Activated CD4-positive, alpha-beta T cell treated with anti-CD3 and anti-CD28 coated beads, Interleukin-2, amount 50 U/mL, for 48 hours (primary cell): ENCODE measurements at regions not wholly inside any gene's neighbourhood (a gene's known extent, or its start where the extent isn't known, plus 50 kb on each side); places are given as distances from the start of the nearest gene placed in this dataset.
"Not testable (repeated sequence)": the region's sequence is repeated elsewhere in the genome, so short reads cannot be mapped to it uniquely, and the experiment has no call there.

Experiments
- DNase-seq, 2 experiments: peaks; one replicate each; pipeline ENCODE4 v3.0.0-alpha.2; 2020

DNA sequence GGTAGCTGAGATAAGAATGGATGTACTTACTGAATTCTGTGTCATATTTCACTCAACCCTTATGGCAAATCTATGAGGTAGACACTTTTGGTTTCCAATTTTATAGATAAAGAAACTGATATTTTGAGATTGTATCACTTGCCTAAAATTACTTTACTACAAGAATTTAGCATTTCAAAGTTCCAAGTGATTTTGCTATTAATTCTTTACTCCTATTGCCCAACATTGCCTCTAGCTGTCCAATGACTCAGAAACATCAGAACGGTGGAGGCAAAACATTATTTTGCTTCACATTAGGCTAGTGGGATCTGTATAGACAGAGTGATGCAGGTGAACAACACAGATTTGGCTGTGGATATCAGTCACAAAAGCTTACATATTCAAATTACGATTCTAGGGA, 747.2 kb upstream of the NEGR1 start:
- no peak for DNase-seq

GRCh38 chr1:73026114-73026513, 743.8 kb upstream of the NEGR1 start:
- no peak for DNase-seq

GRCh38 chr1:73009938-73010337, 727.6 kb upstream of the NEGR1 start:
- no peak for DNase-seq

GRCh38 chr1:73009311-73009710, 727.0 kb upstream of the NEGR1 start:
- no peak for DNase-seq

- DNase-seq, result no peak
Observed at GRCh38 chr1:72997624-72998023, 715.3 kb upstream of the NEGR1 start.

- DNase-seq, result no peak
Observed at GRCh38 chr1:72997041-72997440, 714.7 kb upstream of the NEGR1 start.

DNA sequence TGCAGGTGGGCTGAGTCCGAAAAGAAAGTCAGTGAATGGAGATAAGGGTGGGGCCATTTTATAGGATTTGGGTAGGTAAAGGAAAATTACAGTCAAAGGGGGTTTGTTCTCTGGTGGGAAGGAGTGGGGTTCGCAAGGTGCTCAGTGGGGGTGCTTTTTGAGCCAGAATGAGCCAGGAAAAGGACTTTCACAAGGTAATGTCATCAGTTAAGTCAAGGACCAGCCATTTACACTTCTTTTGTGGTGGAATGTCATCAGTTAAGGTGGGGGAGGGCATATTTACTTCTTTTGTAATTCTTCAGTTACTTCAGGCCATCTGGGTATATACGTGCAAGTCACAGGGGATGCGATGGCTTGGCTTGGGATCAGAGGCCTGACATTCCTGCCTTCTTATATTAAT, 705.5 kb upstream of the NEGR1 start:
- DNase-seq, result not testable (repeated sequence)

DNA sequence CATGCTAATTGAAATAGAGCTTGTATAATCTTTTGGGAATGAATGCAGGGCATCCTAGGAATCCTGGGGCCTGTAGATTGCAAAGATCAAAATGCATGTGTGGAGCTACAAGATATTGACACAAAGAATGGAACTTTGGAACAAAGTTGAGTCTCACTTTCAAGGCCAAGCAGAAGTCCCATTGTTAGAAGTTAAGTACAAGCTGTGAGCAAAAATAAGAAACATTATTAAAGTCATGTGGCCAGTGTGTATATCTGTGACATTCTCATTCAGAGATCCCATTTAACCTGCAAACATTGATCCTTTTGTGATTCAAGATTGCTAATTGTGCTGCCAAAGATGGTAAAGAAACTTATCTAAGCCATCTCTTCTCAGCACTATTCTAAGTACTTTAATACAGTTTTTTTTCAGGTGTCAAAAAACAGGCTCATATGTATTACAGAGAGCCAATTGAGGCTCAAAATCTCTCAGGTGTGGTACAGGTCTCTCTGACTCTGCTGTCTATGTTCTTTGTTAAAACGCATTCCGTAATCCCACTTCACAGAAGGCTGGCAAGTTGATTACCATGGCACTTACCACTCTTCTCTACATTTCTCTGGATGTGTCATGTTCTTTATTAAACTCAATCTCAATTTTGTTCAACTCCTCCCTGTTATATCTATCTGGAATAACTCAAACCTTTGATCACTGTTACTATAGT, 704.4 kb upstream of the NEGR1 start:
- no peak for DNase-seq

DNA sequence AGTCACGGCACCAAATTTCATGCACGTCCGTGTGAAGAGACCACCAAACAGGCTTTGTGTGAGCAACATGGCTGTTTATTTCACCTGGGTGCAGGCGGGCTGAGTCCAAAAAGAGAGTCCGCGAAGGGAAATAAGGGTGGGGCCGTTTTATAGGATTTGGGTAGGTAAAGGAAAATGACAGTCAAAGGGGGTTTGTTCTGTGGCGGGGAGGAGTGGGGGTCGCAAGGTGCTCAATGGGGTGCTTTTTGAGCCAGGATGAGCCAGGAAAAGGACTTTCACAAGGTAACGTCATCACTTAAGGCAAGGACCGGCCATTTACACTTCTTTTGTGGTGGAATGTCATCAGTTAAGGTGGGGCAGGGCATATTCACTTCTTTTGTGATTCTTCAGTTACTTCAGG, 702.7 kb upstream of the NEGR1 start:
- not testable (repeated sequence) for DNase-seq

DNA sequence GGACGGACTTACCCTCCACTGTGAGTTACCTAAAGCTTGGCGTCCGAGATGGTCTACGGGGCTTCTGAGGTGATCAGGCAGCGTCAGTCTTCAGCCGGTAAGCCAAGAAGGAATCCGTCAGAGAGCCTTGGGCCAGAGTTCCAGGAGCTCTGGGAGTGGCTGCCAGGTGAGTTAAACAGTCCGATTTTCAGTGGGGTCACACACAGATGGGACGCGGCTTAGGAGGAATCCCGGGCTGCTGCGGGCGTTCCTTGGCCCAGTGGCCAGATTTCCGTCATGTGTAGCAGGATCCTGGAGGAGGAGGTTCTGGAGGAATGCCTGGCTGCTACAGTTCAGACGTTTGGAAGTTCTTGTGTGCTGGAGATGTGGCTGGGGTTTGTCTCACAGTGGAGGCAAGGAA, 700.7 kb upstream of the NEGR1 start:
- DNase-seq, result not testable (repeated sequence)

DNA sequence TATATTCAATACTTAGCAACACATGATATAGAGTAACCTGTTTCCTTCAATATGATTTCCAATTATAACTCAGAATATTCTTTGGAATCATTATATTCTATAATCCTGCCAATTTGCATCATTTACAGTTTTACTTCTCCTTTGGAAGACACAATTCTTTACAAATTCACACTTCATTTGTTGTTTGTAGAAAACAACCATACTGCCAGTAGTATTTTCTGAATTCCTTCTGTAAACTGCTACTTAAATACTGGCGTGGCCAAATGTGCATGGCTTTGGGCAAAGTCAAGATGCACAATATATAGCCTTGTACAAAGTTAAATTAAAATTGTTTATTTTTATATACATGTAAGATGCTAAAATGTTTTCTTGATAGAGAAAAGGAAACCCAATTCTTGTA, 687.1 kb upstream of the NEGR1 start:
- no peak for DNase-seq

DNA sequence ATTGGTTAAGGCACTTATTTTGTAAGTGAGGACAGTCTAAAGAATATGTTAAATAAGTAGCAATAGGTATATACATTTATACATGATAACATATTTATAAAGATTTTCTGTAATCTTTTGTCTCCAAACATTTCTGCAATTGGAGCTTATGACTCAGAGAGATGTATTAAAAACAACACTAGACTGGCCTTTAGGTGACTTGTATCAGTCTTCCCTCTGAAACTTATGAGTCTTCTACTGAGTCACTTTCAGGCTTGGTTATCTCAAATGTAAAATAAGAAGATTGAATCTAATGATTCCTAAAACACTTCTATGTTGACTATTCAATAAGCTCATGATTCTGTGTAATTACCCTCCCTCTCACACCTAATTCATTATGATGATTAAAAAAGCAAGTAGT, 672.6 kb upstream of the NEGR1 start:
- no peak for DNase-seq

DNA sequence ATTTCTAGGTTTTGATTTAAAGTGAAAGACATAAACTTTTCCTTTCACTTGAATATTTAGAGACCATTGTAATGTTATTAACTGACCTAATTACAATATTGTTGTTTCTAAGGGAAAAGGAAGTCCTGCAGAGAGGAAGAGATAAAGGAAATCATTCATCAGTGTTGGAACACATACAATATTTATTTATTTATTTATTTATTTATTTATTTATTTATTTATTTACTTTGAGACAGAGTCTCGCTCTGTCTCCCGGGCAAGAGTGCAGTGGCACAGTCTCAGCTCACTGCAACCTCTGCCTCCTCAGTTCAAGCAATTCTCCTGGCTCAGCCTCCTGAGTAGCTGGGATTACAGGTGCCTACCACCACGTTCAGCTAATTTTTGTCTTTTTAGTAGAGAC, 668.6 kb upstream of the NEGR1 start:
- not testable (repeated sequence) for DNase-seq

- no peak for DNase-seq
Observed at GRCh38 chr1:72946903-72947499, 664.7 kb upstream of the NEGR1 start.

- no peak for DNase-seq
Observed at GRCh38 chr1:72942008-72942407, 659.7 kb upstream of the NEGR1 start.

DNA sequence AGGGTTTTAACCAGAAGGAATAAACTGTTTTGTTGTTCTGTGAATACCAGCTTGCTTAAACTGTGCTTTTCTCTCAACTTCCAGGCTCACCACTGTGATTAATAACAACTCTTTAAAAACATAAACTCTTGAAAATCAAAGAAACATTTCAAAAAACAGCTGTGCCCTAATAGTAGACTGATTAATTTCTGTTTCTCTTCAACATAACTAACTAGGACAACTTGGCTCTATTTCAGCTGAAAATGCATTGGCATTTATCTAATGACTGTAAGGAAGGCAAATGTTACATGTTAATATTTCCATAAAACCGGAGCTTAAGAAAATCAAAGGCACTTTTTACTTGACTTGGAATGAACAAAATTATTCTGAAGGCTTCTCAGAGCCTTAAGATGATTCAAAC, 656.1 kb upstream of the NEGR1 start:
- no peak for DNase-seq

DNA sequence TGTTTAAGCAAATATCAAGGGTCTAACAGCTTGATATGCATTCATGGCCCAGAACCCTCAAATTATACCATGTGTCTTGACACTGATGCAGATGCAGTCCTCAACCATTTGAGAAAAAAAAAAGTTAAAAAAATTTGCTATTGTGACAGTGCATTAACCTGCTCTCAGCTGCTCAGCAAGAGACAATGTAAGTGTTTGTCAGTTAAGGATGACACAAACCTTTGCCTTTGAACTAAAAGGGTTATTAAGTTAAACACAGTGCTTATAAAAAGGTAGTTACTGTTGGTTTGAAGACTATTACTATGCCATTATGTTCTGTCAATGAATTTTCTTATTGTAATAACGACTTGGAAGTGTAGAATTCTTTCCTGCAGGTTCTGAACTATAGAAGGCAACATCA, 655.6 kb upstream of the NEGR1 start:
- DNase-seq, result no peak

DNA sequence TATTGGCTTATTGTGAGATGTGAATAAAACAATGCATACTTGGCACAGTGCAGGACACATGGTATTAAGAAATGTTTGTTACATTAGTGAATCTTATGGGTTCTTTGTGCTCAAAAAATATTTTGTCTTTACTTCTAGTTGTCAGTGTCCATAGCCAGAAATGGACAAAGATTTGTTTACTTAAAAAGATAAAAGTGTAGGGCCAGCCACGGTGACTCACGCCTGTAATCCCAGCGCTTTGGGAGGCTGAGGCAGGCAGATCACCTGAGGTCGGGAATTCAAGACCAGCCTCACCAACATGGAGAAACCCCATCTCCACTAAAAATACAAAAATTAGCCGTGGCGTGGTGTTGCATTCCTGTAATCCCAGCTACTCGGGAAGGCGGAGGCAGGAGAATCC, 654.6 kb upstream of the NEGR1 start:
- DNase-seq, result no peak

DNA sequence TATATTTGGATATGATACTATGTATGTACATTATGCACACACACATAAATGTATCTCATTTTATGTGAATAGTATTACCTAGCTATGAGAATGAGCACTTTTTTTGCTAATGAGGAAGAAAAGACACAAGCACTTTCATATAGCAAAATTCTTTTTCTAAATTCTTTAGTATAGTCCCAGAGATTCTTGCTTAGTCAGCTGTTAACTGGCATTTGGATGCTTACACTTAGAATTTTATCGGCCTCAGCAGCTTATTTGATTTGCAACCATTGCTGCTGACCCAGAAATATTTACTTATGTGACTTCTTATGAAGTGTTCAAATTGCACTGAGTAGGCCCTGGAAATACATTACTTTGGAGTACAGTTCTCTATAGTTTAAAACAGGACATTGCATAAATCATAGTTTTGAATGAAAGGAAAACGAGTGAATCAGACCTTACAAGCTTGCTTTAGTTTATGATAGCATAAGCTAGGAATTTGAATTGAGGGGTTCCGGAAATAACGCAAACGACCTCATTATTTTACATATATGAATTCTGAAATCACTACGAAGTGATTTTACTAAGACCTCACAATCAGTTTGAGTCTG, 653.9 kb upstream of the NEGR1 start:
- DNase-seq, result no peak

- no peak for DNase-seq
Observed at GRCh38 chr1:72932025-72932424, 649.7 kb upstream of the NEGR1 start.

DNA sequence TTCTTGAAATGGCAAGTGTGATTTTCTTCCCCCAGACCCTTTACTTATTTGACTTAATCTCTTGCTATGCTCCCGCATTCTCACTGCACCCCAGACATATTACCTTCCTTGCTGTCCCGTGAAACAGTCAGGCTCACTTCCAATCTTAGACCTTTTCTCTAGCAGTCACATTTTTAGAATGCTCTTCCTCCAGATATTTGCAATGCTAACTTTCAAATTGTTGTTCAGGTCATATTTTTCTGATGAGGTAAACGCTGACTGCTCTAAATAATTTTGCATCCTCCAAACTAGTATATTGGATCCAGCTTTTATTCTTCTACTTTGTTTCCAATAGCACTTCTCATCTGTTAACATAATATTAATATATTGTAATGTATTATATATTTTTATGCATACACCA, 648.2 kb upstream of the NEGR1 start:
- no peak for DNase-seq

DNA sequence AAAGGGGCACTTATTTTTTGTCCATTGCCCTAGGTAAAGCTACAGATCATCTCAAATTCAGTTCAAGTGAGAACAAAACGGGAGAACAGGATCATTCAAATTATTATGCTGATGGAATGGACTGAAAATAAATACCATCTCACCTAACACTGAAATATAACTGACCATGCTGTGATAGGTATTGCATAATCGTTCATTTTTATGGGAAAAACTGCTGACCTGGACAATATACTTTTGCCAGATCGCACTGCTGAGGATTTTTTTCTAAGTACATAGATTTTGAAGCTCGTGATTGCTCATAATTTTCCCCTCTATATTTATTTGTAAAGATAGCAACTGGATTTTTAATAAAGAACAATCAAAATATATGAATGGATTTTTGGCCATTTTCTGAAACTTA, 636.6 kb upstream of the NEGR1 start:
- no peak for DNase-seq

- DNase-seq, result no peak
Observed at GRCh38 chr1:72917920-72918319, 635.6 kb upstream of the NEGR1 start.

DNA sequence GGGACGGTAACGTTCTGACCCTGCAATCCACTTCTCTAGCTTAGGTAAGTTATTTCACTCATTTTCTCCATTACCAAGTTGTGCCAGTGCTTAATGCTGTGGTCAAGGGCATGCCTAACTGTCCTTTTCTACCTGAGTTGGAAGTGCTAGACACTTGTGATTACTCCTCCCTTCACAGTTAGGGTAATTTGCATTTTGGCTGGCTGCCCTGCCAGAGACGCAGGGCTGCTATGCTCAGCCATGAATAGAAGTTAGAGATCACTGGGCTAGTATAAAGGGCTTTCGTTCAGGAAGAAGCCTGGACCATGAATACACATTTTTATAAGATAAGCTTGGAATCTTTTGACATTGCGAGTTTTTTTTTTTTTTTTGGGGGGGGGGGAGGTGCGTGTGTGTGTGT, 633.2 kb upstream of the NEGR1 start:
- DNase-seq, result no peak

GRCh38 chr1:72911656-72912055, 629.3 kb upstream of the NEGR1 start:
- no peak for DNase-seq
